Iris pigment epithelial cell (primary cell): ENCODE measurements at regions not wholly inside any gene's neighbourhood (a gene's known extent, or its start where the extent isn't known, plus 50 kb on each side); places are given as distances from the start of the nearest gene placed in this dataset.
"Not testable (repeated sequence)": the region's sequence is repeated elsewhere in the genome, so short reads cannot be mapped to it uniquely, and the experiment has no call there.

Source experiments
- DNase-seq: peaks from one replicate; pipeline ENCODE4 v3.0.0-alpha.2; 2011; ENCODE audit warnings: low read depth

DNA sequence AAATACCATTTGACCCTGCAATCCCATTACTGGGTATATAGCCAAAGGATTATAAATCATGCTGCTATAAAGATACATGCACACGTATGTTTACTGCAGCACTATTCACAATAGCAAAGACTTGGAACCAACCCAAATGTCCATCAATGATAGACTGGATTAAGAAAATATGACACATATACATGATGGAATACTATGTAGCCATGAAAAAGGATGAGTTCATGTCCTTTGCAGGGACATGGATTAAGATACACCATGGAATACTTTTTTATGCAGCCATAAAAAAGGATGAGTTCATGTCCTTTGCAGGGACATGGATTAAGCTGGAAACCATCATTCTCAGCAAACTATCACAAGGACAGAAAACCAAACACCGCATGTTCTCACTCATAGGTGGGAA lies 226.8 kb upstream of the CTNND2 start:
- DNase-seq, result not testable (repeated sequence)

DNA sequence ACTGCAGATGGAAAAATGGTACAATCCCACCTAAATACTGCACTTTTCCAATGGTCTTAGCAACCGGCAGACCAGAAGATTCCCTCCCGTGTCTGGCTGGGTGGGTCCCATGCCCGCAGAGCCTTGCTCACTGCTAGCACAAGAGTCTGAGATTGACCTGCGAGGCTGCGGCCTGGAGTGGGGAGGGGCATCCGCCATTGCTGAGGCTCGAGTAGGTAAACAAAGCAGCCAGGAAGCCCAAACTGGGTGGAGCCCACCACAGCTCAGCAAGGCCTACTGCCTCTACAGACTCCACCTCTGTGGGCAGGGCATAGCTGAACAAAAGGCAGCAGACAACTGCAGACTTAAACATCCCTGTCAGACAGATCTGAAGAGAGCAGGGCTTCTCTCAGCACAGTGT lies 221.6 kb upstream of the CTNND2 start:
- no peak for DNase-seq

DNA sequence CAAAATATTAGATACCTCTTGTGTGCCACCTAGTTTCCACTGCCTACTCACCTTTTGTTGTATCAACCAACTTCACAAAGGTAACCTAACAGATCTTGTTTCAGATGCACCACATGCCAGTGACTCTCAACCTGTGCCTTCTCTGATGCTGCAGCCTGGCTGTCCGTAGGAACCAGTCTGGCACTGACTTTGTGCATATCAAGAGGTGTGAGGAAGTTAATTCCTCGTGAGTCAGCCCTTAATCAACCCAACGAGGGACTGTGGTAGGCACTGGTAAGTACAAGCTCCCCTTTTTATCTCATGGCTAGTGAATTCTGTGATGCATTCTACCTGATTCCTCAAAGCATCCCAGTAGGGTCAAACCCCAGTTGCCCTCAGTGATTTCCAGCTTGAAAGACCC lies 215.4 kb upstream of the CTNND2 start:
- DNase-seq, result no peak

DNA sequence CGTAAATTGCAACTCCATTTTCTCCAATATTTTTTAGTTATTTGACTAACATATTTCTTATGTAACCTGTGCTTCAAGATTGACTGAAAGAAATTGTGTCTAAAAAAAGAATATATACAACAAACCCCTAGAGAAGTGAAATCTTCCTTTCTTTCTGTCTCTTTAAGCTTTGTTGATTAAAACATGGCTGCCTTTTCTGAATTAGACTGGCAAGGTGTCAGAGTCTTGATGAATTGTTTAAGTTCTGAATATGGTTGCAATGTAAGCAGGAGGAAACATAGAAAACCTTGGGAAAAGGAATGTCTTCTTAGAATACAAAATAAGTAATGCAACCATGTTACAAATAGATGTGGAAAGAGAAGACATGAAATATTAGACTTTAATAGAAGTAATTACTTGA lies 209.8 kb upstream of the CTNND2 start:
- DNase-seq, result no peak

DNA sequence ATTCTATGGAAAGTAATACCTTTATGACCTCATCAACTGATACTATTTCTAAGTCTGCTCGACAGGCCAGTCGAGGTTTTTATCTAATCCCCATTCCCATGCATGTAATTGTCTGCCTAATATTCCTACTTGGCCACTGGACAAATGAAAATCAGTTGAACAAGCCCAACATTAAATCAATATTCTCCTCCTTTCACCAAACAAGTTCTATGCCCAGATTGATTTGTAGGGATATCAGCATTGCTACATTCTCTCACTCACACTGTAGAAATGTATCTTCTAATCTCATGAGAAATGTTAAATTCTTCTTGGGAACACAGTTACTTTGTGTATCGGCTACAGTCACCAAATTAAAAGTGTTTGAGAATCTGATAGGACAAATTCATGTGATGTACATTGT lies 208.8 kb upstream of the CTNND2 start:
- DNase-seq, result no peak

DNA sequence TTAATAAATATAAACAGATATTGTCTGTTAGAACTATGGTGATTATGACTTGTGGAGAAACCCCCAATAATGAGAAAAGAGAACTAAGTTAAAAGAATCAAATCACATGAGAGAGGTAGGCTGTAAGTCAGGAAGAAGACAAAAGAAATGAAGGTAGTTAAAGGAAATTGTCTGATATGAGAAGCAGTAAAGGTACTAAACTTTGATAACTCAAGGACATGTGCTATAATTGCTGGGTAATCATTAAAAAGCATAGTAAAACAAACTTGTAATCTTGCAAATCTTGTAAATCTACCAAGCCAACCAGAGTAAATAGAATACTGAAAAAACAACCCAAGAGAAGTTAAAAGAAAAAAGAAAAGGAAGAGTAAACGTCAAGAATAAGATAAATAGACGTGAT lies 207.0 kb upstream of the CTNND2 start:
- no peak for DNase-seq

DNA sequence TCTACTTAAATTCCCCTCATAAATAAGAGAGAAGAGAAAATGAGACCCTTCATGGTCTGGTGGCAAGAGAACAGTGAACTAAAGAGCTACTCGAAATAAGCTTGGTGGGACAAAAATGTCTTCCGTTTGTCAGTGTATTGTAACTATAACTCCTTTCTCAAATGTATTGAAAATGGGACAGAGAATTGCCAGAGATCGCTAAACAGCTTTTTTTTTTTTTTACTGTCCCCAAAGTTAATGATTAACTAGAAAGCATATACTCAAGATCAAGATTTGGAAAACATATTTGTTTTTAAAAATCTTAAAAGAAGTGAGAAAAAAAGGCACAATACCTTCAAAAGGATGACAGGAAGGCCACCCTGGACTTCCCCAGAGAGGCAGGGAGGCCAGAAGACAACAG lies 206.4 kb upstream of the CTNND2 start:
- DNase-seq, result no peak

DNA sequence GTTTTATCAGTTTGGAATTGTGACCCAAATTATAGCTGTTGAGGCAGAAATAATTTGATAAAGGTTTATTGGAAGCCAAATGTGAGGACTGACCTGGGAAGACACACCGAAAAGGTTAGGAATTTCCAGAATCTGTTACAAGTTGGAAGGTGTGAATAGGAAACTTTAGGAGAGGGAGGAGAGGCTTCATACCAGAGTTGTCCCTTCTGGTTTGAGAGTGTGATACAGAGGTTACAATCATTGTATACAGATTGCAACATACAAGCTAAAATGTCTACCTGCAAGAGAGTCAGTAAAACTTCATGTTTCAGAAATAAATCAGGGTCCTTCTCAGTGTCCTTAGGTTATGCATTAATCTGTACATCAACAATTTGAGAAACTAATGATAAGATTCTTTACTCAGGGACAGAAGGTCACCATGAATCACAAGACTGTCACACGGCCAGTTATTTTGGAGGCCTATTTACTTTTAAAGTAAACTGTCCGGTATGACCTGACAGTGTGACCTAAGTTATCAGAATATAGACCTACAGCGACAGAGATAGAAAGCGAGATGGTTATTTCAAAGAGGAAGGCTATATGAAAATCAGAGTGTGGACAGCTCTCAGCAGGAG lies 204.9 kb upstream of the CTNND2 start:
- no peak for DNase-seq

DNA sequence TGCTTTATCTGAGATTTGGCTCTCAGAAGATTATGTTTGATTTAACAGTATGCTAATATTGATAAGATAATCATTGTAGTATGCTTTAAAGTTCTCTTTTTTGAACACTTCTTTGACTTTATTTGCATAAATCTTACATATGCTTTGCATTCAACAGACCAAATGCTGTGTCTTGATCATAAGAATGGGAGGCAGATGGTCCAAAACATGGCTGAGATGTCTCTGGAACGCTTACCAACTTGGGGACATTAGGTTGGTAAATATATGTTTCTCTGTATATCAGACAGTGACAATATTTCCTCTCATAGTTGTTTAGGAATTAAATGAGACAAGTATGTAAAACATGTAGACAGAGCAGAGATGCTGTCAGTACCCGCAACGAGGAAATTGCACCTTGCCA lies 197.9 kb upstream of the CTNND2 start:
- DNase-seq, result no peak

DNA sequence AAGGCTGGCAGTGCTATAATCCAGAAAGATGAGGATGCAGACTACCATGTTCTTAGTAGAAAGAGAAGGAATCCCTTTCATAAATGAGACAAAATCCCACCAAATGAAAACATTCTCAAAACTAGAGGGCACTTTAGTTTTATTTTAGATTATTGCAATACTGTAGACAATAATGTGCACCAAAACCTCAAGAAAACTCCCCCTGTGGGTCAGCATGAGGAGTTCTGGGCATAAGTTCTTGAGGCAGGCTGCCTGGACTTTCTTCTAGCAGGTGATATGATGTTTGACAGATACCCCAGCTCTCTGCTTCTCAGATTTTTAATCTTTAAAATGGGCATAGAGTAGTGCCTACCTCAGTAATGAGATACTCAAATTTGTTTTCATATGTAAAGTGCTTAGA lies 196.3 kb upstream of the CTNND2 start:
- DNase-seq, result no peak

DNA sequence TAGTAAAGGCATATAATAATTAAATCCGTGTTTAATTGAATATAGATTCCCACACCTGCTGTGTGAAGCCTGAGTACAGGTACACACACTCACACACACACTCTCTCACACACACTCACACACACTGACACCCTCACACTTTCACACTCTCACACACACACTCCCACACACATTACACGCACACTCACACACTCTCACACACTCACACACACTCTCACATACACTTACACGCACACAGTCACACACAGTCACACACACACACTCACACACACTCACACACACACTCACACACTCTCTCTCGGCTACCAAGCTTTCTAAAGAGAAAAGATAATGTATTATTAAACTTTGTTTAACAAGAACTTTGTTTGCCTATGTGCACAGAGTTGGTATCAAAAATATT lies 195.1 kb upstream of the CTNND2 start:
- no peak for DNase-seq

DNA sequence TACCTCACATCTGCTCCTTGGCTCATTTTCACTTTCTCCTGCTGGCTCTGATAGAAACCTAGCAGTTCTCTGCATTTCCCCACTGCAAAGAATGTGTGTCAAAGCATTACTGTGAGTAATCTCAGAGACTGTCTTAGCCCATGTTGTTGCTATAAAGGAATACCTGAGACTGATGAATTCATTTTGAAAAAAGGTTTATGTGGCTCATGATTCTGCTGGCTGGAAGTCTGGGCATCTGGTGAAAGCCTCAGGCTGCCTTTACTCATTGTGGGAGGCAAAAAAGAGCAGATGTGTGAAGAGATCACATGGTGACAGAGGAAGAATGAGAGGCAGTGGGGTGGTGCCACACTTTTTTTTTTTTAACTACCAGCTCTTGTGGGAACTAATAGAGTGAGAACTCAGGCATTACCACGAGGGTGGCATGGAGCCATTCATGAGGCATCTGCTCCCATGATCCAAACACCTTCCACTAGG lies 191.6 kb upstream of the CTNND2 start:
- DNase-seq, result no peak

DNA sequence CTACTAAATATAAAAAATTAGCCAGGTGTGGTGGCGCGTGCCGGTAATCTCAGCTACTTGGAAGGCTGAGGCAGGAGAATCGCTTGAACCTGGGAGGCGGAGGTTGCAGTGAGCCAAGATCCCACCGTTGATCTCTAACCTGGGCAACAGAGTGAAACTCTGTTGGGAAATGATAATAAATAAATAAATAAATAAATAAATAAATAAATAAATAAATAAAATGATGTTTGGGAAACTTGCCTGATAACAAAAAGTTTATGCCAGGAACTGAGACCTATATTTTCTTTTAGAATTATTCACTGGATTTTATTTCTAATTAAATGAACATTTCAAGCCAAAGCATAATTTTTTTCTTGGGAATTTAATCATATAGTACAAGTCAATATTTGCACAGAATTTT lies 189.3 kb upstream of the CTNND2 start:
- no peak for DNase-seq

DNA sequence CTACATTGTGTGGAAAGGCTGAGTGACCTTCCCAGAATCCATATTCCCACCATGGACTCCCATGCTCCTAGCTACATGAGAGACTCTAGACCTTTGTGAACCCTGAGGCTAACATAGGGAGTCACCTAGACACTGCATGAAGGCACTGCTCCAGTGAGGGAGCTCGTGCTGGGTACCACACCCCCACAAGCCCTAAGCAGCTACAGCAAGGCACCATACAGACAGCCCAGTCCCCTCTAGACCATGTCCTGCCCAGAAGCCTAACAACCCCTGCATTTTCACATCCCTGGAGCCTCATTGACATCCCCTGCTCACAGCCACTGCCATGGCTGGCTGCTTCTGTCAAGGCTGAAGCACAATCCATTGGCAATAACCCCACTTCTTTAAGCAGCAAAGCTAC lies 176.5 kb upstream of the CTNND2 start:
- no peak for DNase-seq

DNA sequence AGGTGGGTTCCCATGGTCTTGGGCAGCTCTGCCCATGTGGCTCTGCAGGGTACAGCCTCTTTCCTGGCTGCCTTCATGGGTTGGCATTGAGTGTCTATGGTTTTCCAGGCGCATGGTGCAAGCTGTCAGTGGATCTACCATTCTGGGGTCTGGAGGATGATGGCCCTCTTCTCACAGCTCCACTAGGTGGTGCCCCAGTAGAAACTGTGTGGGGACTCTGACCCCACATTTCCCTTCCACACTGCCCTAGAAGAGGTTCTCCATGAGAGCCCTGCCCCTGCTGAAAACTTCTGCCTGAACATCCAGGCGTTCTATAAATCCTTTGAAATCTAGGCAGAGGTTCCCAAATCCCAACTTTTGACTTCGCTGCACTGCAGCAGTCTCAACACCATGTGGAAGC lies 174.0 kb upstream of the CTNND2 start:
- DNase-seq, result not testable (repeated sequence)

DNA sequence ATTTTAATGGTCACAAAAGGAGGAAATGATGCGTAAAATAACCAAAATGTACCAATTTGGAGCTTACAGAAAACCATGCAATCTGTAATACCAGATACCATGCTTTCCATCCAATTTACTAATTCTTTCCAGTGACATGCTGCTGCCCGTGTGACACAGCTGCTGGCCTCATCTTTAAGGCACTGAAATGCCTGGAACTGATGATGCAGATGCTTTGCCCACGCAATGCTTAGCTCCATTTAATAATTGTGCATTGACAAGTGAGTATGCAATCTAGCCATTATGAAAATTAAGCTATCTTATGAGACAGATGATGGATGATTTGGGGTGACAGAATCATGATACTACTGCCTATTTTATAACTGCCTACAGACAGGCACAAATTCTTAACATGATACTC lies 169.2 kb upstream of the CTNND2 start:
- DNase-seq, result no peak

DNA sequence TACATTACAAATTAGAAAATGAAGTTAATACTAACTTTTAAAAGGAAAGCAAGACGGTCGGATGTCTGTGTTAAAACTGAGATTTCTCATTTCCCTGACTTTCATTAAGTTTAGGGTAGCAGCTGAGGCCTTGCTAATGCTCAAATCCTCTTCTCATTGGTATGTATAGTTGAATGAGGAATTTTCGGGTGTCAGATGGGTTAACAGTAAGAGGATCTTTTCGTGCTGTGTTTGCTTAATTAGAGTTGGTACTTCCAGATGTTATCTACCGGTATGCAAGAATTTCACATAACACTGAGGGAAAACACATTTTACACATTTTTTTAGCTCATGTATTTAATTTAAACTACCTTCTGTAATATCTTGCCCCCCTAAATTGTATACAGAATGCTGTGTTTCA lies 168.2 kb upstream of the CTNND2 start:
- DNase-seq, result no peak

DNA sequence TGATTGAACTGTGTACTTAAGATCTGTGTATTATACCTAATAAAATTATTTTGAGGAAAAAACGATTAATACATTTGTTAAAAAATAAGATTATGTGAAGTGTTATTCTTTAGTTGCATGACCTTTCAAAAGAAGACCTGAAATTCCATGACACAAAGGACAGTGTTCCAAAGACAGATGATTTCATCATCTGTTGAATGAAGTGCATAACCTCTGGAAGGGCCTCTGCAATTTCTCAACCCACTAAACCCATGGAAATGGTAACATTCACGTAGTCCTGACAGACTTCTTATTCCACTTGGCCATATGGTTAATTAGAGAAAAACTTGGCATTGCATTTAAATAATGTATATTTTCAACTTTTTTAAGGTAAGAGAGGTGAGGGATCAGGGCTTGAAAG lies 167.2 kb upstream of the CTNND2 start:
- no peak for DNase-seq

DNA sequence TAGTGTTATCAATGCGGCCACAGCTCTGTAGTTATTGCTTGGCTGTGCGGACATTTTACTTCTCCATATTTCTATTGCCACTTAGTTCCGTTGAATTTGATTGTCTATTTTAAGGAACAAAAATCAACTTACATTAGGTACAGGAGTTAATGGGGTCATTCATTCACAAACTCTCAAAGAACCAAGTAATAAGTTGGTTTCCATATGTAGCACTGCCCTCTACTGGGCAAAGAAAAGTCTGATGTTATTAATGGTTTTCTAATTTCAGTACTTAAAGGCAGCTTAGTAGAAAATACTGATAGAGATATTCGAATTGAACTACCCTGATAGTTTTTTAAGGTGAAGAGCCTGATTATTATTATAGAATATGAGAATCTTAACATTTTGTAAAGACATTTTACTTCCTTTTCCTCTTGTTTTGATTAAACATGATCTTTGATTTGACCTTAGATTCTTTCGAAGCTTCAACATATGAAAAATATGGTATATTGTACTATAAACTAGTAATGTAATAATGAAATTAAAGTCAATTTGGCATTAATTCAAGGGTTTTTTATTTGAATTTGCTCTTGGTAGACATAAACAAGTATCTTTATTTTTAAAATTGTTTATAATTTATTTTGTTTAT lies 119.5 kb upstream of the CTNND2 start:
- DNase-seq, result peak; percentile 42

DNA sequence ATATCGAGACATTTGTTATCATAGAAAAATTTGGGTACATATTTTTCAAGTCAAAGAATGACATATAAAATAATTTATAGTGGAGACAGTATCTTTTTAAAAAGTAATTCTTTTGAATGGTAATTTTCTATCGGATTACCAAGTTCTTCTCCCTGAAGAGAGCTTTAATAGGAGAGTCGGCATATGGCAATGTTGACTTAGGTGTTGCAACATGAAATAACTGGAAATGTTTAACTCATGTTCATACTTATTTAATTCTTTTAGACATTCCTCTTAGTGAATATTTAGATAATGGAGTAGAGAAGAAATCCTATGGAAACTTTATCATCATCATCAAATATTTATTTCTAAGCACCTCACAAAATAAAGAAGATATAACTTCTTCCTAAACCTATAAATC lies 118.2 kb upstream of the CTNND2 start:
- DNase-seq, result no peak

DNA sequence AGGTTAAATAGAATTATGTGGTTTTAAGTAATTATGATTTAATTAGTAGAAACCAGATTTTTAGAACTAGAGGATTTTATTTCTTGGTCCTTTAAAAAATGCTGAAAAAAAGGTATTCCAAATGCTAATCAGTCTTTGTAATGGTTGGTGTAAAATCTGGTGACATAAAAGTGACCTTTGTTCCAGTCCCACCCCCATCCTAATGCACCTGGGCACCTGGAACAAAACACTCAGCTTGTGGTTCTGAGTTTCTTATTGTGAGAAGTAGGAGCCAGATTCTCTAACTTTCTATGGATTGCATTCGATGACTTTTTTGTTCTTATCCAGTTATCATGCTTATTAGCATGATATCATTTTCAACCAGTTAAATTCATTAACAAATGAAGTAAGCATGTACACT lies 115.1 kb upstream of the CTNND2 start:
- DNase-seq, result no peak

DNA sequence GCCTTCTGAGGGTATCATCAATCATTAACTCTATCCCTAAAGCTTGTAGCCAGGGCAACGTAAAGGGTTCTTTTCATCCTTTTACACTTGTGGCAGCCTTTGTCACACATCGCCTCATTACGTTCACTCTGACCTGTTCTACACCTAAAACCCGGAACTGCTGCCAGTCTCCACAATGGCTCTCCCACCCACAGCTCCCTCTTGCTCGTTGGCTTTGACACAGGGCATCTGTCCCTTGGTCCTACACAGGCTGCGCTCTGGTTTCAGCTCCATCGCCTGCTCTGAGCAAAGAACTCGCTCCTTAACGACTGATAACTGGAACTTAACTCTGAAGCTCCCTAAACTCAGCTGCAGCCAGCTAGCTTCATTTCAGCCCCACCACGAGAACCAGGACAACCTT lies 112.8 kb upstream of the CTNND2 start:
- DNase-seq, result no peak

DNA sequence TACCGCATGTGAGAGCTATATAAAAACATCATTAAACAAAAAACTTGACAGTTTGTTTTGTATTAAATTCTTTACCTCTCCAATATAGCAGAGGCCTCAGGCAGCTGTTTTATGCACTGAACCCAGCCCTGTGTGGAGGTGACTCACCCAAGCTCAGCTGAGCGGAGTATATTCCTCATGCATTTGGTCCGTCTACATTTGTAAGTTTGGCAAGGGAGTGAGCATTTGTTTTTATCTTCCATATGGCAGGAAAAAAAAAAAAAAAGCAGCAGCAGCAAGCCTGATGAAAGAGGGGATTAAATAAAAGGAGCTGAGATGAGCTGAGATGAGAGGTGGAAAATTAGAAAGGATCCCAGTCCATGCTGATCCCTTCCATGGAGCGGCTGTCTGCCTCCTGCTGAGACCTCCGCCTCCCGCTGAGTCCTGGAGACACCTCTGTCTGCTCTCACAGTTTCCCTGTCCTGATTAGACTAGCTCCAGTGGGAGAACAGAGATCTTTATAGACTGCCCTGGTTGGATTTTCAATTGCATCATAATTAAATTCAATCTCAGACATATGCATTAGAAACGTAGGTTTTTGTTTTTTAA lies 112.0 kb upstream of the CTNND2 start:
- peak; percentile 3 for DNase-seq

DNA sequence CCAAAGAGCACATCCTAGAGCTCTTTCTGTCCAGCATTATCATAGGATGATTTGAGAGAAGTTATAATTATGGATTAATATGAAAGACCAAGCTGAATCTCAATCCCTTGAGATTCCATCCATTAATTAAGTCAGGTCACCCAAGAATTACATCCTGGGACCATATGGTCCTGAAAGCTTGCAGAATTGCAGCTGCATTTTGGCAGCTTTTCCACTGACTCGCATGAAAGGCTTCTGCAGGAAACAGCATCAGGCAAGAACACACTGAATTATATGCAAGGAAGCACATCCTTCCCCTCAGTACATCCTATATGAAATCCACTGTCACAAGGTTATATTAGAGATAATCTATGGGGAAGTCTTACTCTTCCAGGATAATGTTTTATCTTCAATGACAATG lies 109.1 kb upstream of the CTNND2 start:
- DNase-seq, result no peak
